ENCODE measurements at regions not wholly inside any gene's neighbourhood (a gene's known extent, or its start where the extent isn't known, plus 50 kb on each side); places are given as distances from the start of the nearest gene placed in this dataset.

DNA sequence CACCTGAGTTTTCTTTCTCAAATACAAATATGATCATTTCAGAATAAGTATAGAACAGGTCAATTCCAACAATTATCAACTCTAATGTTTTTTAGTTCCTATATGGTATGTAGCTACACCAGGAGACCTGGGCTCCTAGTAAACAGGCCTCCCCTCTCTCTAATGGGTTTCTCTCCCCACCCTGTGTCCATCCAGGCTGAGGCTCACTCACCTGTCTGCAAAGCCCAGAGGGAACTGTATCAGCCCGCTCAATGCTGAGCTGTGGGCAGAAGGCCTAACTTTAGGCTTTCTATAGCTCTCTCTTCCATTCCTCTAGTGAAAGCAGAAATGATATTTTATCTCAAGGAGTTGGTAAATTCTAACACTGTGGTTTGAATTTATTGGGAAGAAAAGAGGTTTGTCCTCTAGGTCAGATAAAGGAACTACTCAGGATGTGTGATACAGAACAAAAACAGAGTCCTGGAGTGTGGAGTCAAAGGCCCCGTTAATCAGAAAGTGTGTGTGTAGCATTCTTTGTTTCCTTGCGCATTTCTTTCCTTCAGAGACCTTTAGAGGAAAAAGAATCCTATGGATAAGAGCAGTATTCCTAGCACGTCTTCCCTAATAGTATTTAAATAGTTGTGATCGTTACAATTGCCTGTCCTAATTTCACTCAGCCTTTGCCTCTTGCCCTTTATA lies 408.9 kb downstream of the PYDC2 start:
- TF ChIP-seq, protein P1, sequence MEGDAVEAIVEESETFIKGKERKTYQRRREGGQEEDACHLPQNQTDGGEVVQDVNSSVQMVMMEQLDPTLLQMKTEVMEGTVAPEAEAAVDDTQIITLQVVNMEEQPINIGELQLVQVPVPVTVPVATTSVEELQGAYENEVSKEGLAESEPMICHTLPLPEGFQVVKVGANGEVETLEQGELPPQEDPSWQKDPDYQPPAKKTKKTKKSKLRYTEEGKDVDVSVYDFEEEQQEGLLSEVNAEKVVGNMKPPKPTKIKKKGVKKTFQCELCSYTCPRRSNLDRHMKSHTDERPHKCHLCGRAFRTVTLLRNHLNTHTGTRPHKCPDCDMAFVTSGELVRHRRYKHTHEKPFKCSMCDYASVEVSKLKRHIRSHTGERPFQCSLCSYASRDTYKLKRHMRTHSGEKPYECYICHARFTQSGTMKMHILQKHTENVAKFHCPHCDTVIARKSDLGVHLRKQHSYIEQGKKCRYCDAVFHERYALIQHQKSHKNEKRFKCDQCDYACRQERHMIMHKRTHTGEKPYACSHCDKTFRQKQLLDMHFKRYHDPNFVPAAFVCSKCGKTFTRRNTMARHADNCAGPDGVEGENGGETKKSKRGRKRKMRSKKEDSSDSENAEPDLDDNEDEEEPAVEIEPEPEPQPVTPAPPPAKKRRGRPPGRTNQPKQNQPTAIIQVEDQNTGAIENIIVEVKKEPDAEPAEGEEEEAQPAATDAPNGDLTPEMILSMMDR (IDR thresholded peaks at IDR 0.05) = no peak
- TF ChIP-seq POLR2A (IDR thresholded peaks at IDR 0.05) = no peak

Measured in lower leg skin (tissue), 3 donors.